HG02798 (cell line): ENCODE measurements at regions not wholly inside any gene's neighbourhood (a gene's known extent, or its start where the extent isn't known, plus 50 kb on each side); places are given as distances from the start of the nearest gene placed in this dataset.
"Not testable (repeated sequence)": the region's sequence is repeated elsewhere in the genome, so short reads cannot be mapped to it uniquely, and the experiment has no call there.

Source experiments
- ATAC-seq: cut with Tn5 transposase; IDR thresholded peaks from one replicate; pipeline ENCODE4 v1.9.1; 2021; ENCODE audit warnings: mild to moderate bottlenecking; ENCODE audit not compliant: unreplicated experiment, poor library complexity

- ATAC-seq, result no peak
Observed at GRCh38 chr7:77484785-77485184, 52.3 kb upstream of the PTPN12 start.

GRCh38 chr7:77482015-77482414, 55.1 kb upstream of the PTPN12 start:
- no peak for ATAC-seq

- no peak for ATAC-seq
Observed at GRCh38 chr7:77481615-77482014, 55.5 kb upstream of the PTPN12 start.

- ATAC-seq, result not testable (repeated sequence)
Observed at GRCh38 chr7:77480102-77480627, 56.9 kb upstream of the PTPN12 start.

GRCh38 chr7:77479536-77480088, 57.5 kb upstream of the PTPN12 start:
- ATAC-seq, result no peak

- no peak for ATAC-seq
Observed at GRCh38 chr7:77476871-77477270, 60.2 kb upstream of the PTPN12 start.

GRCh38 chr7:77475181-77475580, 59.0 kb upstream of the GSAP start:
- ATAC-seq, result no peak

- ATAC-seq, result no peak
Observed at GRCh38 chr7:77474756-77475155, 58.6 kb upstream of the GSAP start.

- no peak for ATAC-seq
Observed at GRCh38 chr7:77473229-77474005, 57.3 kb upstream of the GSAP start.

- no peak for ATAC-seq
Observed at GRCh38 chr7:77469927-77470326, 53.8 kb upstream of the GSAP start.

- no peak for ATAC-seq
Observed at GRCh38 chr7:77467408-77467807, 51.3 kb upstream of the GSAP start.

- peak; percentile 53 for ATAC-seq
Observed at GRCh38 chr7:77466450-77466849, 50.3 kb upstream of the GSAP start.
